ENCODE measurements at regions not wholly inside any gene's neighbourhood (a gene's known extent, or its start where the extent isn't known, plus 50 kb on each side); places are given as distances from the start of the nearest gene placed in this dataset.

- no peak for TF ChIP-seq CTCF (conservative IDR thresholded peaks at IDR 0.05)
- Histone ChIP-seq H3K4me3 (ENCODE audit: low read length) (no peak overlapping the region), H3K36me3 (ENCODE audit: control insufficient read depth, insufficient read depth, low read length) (no peaks in the 10 kb centered on the region), H3K4me1 (ENCODE audit: control insufficient read depth, insufficient read depth, low read length) (peaks cover 5% of the 10 kb centered on the region), H3K27ac (ENCODE audit: low read depth, low read length) (no peak overlapping the region), H3K27me3 (ENCODE audit: control insufficient read depth, insufficient read depth, low read length, poor library complexity, severe bottlenecking) (peaks cover 40% of the 10 kb centered on the region), H3K9ac (ENCODE audit: extremely low read depth, low read length, poor library complexity, severe bottlenecking) (no peak overlapping the region), H3K9me3 (ENCODE audit: control insufficient read depth, low read length) (no peaks in the 10 kb centered on the region)
- Mint-ChIP-seq H3K4me3 (no peak overlapping the region), H3K36me3 (ENCODE audit: low read depth) (no peaks in the 10 kb centered on the region), H3K27me3 (ENCODE audit: insufficient read depth) (peaks cover 30% of the 10 kb centered on the region), H3K9me3 (no peaks in the 10 kb centered on the region), H3K27ac (no peak overlapping the region), H3K4me1 (peaks cover 3% of the 10 kb centered on the region)
- no peak for DNase-seq
- WGBS, 2 experiments (ENCODE audit: insufficient coverage in 1 of 2, insufficient read length in 1 of 2): 90 to 92% methylated on average over 5 of the region's 5 CpGs
These were observed 248.0 kb downstream of the TMEM182 start for GRCh38 chr2:103009871-103010270.

DNA sequence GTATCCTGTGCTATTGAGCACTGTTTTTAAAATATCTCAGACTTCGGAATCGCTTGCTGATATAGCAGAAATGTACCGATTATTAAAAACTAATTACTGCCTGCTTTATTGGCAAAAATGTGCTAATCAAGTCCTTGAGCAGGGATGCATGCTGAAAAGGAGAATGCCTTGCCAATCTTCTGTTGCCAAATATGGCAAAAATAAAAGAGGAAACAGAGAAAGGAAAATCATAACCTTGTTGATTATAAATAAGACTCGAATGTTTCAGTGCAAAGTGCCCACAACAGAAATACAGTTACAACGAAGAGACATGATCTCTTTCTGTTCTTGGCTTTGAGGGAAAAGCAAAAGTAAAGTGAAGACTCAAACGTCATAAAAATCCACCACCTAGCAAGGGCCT, 248.5 kb downstream of the TMEM182 start:
- Mint-ChIP-seq H3K4me3 (no peak overlapping the region), H3K4me1 (peaks cover 2% of the 10 kb centered on the region)
- WGBS, 2 experiments (ENCODE audit: insufficient coverage in 1 of 2, insufficient read length in 1 of 2): 90 to 100% methylated on average over 6 of the region's 6 CpGs

GRCh38 chr2:103010751-103011150, 248.9 kb downstream of the TMEM182 start:
- Histone ChIP-seq H3K36me3 (ENCODE audit: control insufficient read depth, insufficient read depth, low read length) (no peaks in the 10 kb centered on the region), H3K27ac (ENCODE audit: low read depth, low read length) (no peak overlapping the region), H3K9me3 (ENCODE audit: control insufficient read depth, low read length) (no peaks in the 10 kb centered on the region), H3K4me1 (ENCODE audit: control insufficient read depth, insufficient read depth, low read length) (peaks cover 5% of the 10 kb centered on the region), H3K27me3 (ENCODE audit: control insufficient read depth, insufficient read depth, low read length, poor library complexity, severe bottlenecking) (peaks cover 32% of the 10 kb centered on the region), H3K9ac (ENCODE audit: extremely low read depth, low read length, poor library complexity, severe bottlenecking) (no peak overlapping the region), H3K4me3 (ENCODE audit: low read length) (no peak overlapping the region)
- TF ChIP-seq CTCF (conservative IDR thresholded peaks at IDR 0.05): no peak
- Mint-ChIP-seq H3K36me3 (ENCODE audit: low read depth) (no peaks in the 10 kb centered on the region), H3K4me3 (no peak overlapping the region), H3K27ac (no peak overlapping the region), H3K27me3 (ENCODE audit: insufficient read depth) (peaks cover 25% of the 10 kb centered on the region), H3K4me1 (no peaks in the 10 kb centered on the region), H3K9me3 (no peaks in the 10 kb centered on the region)
- no peak for DNase-seq
- WGBS, 2 experiments (ENCODE audit: insufficient coverage in 1 of 2, insufficient read length in 1 of 2): 91 to 94% methylated on average over 8 to 10 of the region's 10 CpGs

More for the DNA sequence above, 248.5 kb downstream of the TMEM182 start:
- DNase-seq: no peak
- peaks cover 5% of the 10 kb centered on the region for H3K4me1 ChIP-seq (ENCODE audit: control insufficient read depth, insufficient read depth, low read length)
- H3K9me3 ChIP-seq (ENCODE audit: control insufficient read depth, low read length): no peaks in the 10 kb centered on the region
- H3K27me3 Mint-ChIP-seq (ENCODE audit: insufficient read depth): peaks cover 27% of the 10 kb centered on the region
- no peak for TF ChIP-seq CTCF (conservative IDR thresholded peaks at IDR 0.05)
- no peaks in the 10 kb centered on the region for H3K36me3 Mint-ChIP-seq (ENCODE audit: low read depth)
- no peak overlapping the region for H3K4me3 ChIP-seq (ENCODE audit: low read length)
- H3K36me3 ChIP-seq (ENCODE audit: control insufficient read depth, insufficient read depth, low read length): no peaks in the 10 kb centered on the region
- no peak overlapping the region for H3K27ac ChIP-seq (ENCODE audit: low read depth, low read length)
- H3K9me3 Mint-ChIP-seq: no peaks in the 10 kb centered on the region
- no peak overlapping the region for H3K27ac Mint-ChIP-seq
- H3K9ac ChIP-seq (ENCODE audit: extremely low read depth, low read length, poor library complexity, severe bottlenecking): no peak overlapping the region
- H3K27me3 ChIP-seq (ENCODE audit: control insufficient read depth, insufficient read depth, low read length, poor library complexity, severe bottlenecking): peaks cover 36% of the 10 kb centered on the region

Measured in endodermal cell (in vitro differentiated cells).